ENCODE measurements at regions not wholly inside any gene's neighbourhood (a gene's known extent, or its start where the extent isn't known, plus 50 kb on each side); places are given as distances from the start of the nearest gene placed in this dataset.

GRCh38 chr14:28895389-28895788 is 128.8 kb downstream of the FOXG1 start (continued):
- TF ChIP-seq CHD7 (IDR thresholded peaks at IDR 0.05; ENCODE audit: insufficient replicate concordance, low read length): no peak
- no peak for TF ChIP-seq RBBP5 (IDR thresholded peaks at IDR 0.05; ENCODE audit: borderline replicate concordance, low read depth, low read length)
- no peak for TF ChIP-seq SRF (IDR thresholded peaks at IDR 0.05; ENCODE audit: low read depth, low read length)
- TF ChIP-seq SP1 (IDR thresholded peaks at IDR 0.05; ENCODE audit: low read depth, low read length): no peak
- TF ChIP-seq CREB1 (IDR thresholded peaks at IDR 0.05): no peak
- TF ChIP-seq ATF3 (IDR thresholded peaks at IDR 0.05; ENCODE audit: insufficient read depth, low read depth, low read length): no peak
